ENCODE measurements at regions not wholly inside any gene's neighbourhood (a gene's known extent, or its start where the extent isn't known, plus 50 kb on each side); places are given as distances from the start of the nearest gene placed in this dataset.

- Histone ChIP-seq H3K27ac (ENCODE audit: low read length) (no peak overlapping the region), H3K4me3 (ENCODE audit: low read length) (no peak overlapping the region), H3K4me1 (ENCODE audit: control insufficient read depth, insufficient read depth, low read length) (no peaks in the 10 kb centered on the region), H3K36me3 (ENCODE audit: control insufficient read depth, insufficient read depth, low read length) (no peaks in the 10 kb centered on the region), H3K27me3 (ENCODE audit: control insufficient read depth, insufficient read depth, low read length) (peaks cover 3% of the 10 kb centered on the region), H3K9me3 (ENCODE audit: control insufficient read depth, low read depth, low read length) (no peaks in the 10 kb centered on the region)
- WGBS (ENCODE audit: insufficient coverage, low lambda C conversion rate): no CpG with 5 or more reads among the region's 2 CpGs
- DNase-seq: no peak
Measured at GRCh38 chr10:111367531-111367930, 290.7 kb downstream of the ADRA2A start.

DNA sequence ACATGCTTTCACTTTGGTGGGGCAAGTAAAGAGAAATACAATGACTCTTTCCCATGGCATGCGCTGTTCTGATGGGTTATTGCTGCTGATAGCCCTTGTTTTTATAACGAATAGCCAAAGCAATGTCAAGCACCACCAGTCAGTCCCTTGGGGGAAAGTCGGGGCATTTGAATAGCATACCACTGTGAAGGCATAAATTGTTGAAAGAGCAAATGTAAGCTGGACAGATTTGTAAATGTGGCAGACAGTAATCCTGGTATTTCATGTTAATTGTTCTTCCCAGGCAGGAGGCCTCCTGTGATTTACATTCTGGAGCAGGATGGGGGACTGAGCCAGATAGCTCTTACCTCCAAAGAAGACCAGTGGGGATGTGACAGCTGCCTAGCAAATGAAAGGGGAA is 293.3 kb downstream of the ADRA2A start:
- Histone ChIP-seq H3K36me3 (ENCODE audit: control insufficient read depth, insufficient read depth, low read length) (no peaks in the 10 kb centered on the region), H3K4me3 (ENCODE audit: low read length) (no peak overlapping the region), H3K27me3 (ENCODE audit: control insufficient read depth, insufficient read depth, low read length) (no peaks in the 10 kb centered on the region), H3K27ac (ENCODE audit: low read length) (no peak overlapping the region), H3K4me1 (ENCODE audit: control insufficient read depth, insufficient read depth, low read length) (no peaks in the 10 kb centered on the region), H3K9me3 (ENCODE audit: control insufficient read depth, low read depth, low read length) (no peaks in the 10 kb centered on the region)
- DNase-seq: no peak
- no CpG with 5 or more reads among the region's 3 CpGs for WGBS (ENCODE audit: insufficient coverage, low lambda C conversion rate)

DNA sequence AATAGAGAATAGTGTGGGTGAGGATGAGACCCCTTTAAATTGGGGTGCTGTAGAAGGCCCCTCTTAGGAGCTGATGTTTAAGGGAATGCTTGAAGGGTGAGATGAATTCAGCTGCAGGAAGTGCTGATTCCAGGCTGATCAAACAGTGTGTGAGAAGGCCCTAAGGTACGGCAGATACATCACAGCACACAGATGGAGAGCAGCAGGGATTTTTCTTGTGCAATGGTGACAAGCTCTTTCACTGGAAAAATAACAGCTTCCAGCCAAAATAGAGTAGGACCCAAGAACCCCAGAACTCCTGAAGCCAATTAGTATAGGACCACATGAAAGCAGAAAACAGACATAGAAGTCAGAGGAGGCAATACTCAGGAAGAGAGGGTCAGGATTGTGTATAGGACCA is 296.9 kb downstream of the ADRA2A start:
- Histone ChIP-seq H3K36me3 (ENCODE audit: control insufficient read depth, insufficient read depth, low read length) (no peaks in the 10 kb centered on the region), H3K27me3 (ENCODE audit: control insufficient read depth, insufficient read depth, low read length) (no peaks in the 10 kb centered on the region), H3K27ac (ENCODE audit: low read length) (no peak overlapping the region), H3K4me3 (ENCODE audit: low read length) (no peak overlapping the region), H3K4me1 (ENCODE audit: control insufficient read depth, insufficient read depth, low read length) (no peaks in the 10 kb centered on the region), H3K9me3 (ENCODE audit: control insufficient read depth, low read depth, low read length) (no peaks in the 10 kb centered on the region)
- no CpG with 5 or more reads among the region's 1 CpG for WGBS (ENCODE audit: insufficient coverage, low lambda C conversion rate)
- DNase-seq: no peak

- no CpG with 5 or more reads among the region's 2 CpGs for WGBS (ENCODE audit: insufficient coverage, low lambda C conversion rate)
- DNase-seq: no peak
- H3K9me3 ChIP-seq (ENCODE audit: control insufficient read depth, low read depth, low read length): no peaks in the 10 kb centered on the region
- H3K36me3 ChIP-seq (ENCODE audit: control insufficient read depth, insufficient read depth, low read length): no peaks in the 10 kb centered on the region
- H3K4me1 ChIP-seq (ENCODE audit: control insufficient read depth, insufficient read depth, low read length): no peaks in the 10 kb centered on the region
- no peak overlapping the region for H3K27ac ChIP-seq (ENCODE audit: low read length)
- no peaks in the 10 kb centered on the region for H3K27me3 ChIP-seq (ENCODE audit: control insufficient read depth, insufficient read depth, low read length)
- no peak overlapping the region for H3K4me3 ChIP-seq (ENCODE audit: low read length)
Measured at GRCh38 chr10:111379534-111380187, 302.8 kb downstream of the ADRA2A start.

DNA sequence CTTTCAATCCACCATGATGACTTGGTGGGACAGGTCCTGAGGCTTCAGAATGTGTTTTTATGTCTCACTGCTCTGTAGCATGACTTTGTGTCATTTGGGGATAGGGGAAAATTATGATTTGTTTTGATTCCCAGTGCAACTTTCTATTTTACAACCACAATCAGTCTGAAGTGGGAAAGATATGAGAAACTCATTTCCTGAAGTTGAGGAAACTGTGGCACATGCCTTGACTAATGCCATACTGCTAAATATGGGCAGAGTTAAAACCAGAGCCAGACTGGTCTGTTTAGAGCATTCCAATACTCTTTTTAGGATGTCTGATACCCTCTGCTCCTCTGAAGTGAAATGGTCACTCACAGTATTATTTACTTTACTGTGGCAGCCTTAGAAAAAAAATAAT is 307.7 kb downstream of the ADRA2A start:
- Histone ChIP-seq H3K9me3 (ENCODE audit: control insufficient read depth, low read depth, low read length) (no peaks in the 10 kb centered on the region), H3K36me3 (ENCODE audit: control insufficient read depth, insufficient read depth, low read length) (no peaks in the 10 kb centered on the region), H3K27ac (ENCODE audit: low read length) (no peak overlapping the region), H3K27me3 (ENCODE audit: control insufficient read depth, insufficient read depth, low read length) (no peaks in the 10 kb centered on the region), H3K4me3 (ENCODE audit: low read length) (no peak overlapping the region), H3K4me1 (ENCODE audit: control insufficient read depth, insufficient read depth, low read length) (no peaks in the 10 kb centered on the region)
- no peak for DNase-seq

DNA sequence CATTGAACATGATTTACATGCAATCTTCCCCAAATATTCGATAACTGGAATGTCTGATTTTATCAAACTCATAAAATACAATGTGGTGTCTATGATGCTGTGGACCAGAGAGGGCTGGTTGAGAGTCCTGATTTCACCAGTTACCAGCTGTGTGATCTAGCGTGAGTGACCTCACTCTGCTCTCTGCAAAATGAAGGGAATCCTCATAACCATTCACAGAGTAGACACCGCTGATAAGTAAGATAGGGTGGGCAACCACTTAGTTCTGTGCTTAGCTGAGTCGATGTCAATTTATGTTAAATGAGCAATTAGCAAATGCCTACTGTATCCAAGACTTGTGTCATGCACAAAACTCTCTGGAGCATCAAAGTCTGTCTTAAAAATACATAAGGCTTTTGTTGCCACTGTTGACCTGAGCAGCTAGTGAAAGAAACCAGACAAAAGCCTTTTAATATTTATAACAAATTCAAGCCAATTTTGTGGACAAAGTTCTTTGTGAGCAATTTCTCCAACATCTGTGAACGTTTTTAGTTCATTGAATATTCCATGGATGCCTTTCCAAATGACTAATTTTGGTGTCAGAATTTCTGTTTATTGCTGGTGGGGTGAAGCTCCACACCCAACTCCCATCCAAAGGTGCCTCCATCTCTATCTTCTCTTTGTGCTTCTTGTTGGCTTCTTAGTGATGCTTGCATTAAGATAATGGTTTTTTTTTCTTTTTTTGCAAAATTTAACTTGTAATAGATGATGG is 314.2 kb downstream of the ADRA2A start:
- Histone ChIP-seq H3K4me1 (ENCODE audit: control insufficient read depth, insufficient read depth, low read length) (no peaks in the 10 kb centered on the region), H3K27ac (ENCODE audit: low read length) (no peak overlapping the region), H3K4me3 (ENCODE audit: low read length) (no peak overlapping the region), H3K9me3 (ENCODE audit: control insufficient read depth, low read depth, low read length) (no peaks in the 10 kb centered on the region), H3K27me3 (ENCODE audit: control insufficient read depth, insufficient read depth, low read length) (no peaks in the 10 kb centered on the region), H3K36me3 (ENCODE audit: control insufficient read depth, insufficient read depth, low read length) (no peaks in the 10 kb centered on the region)
- no peak for DNase-seq
- WGBS (ENCODE audit: insufficient coverage, low lambda C conversion rate): 80% methylated on average over 2 of the region's 5 CpGs

- no CpG with 5 or more reads among the region's 2 CpGs for WGBS (ENCODE audit: insufficient coverage, low lambda C conversion rate)
- Histone ChIP-seq H3K36me3 (ENCODE audit: control insufficient read depth, insufficient read depth, low read length) (no peaks in the 10 kb centered on the region), H3K27me3 (ENCODE audit: control insufficient read depth, insufficient read depth, low read length) (no peaks in the 10 kb centered on the region), H3K4me1 (ENCODE audit: control insufficient read depth, insufficient read depth, low read length) (no peaks in the 10 kb centered on the region), H3K4me3 (ENCODE audit: low read length) (no peak overlapping the region), H3K9me3 (ENCODE audit: control insufficient read depth, low read depth, low read length) (no peaks in the 10 kb centered on the region), H3K27ac (ENCODE audit: low read length) (no peak overlapping the region)
- DNase-seq: no peak
Measured at GRCh38 chr10:111392159-111392558, 315.3 kb downstream of the ADRA2A start.

GRCh38 chr10:111392910-111393309 is 316.1 kb downstream of the ADRA2A start:
- no peaks in the 10 kb centered on the region for H3K9me3 ChIP-seq (ENCODE audit: control insufficient read depth, low read depth, low read length)
- DNase-seq: no peak
- no peaks in the 10 kb centered on the region for H3K4me1 ChIP-seq (ENCODE audit: control insufficient read depth, insufficient read depth, low read length)
- WGBS (ENCODE audit: insufficient coverage, low lambda C conversion rate): 22% methylated on average over 1 of the region's 1 CpG
- no peaks in the 10 kb centered on the region for H3K27me3 ChIP-seq (ENCODE audit: control insufficient read depth, insufficient read depth, low read length)
- H3K36me3 ChIP-seq (ENCODE audit: control insufficient read depth, insufficient read depth, low read length): no peaks in the 10 kb centered on the region
- H3K27ac ChIP-seq (ENCODE audit: low read length): no peak overlapping the region
- H3K4me3 ChIP-seq (ENCODE audit: low read length): no peak overlapping the region

- no peaks in the 10 kb centered on the region for H3K4me1 ChIP-seq (ENCODE audit: control insufficient read depth, insufficient read depth, low read length)
- H3K27ac ChIP-seq (ENCODE audit: low read length): no peak overlapping the region
- no peaks in the 10 kb centered on the region for H3K9me3 ChIP-seq (ENCODE audit: control insufficient read depth, low read depth, low read length)
- WGBS (ENCODE audit: insufficient coverage, low lambda C conversion rate): no CpG with 5 or more reads among the region's 3 CpGs
- no peak for DNase-seq
- no peaks in the 10 kb centered on the region for H3K36me3 ChIP-seq (ENCODE audit: control insufficient read depth, insufficient read depth, low read length)
- no peak overlapping the region for H3K4me3 ChIP-seq (ENCODE audit: low read length)
- no peaks in the 10 kb centered on the region for H3K27me3 ChIP-seq (ENCODE audit: control insufficient read depth, insufficient read depth, low read length)
Measured at GRCh38 chr10:111410740-111411139, 333.9 kb downstream of the ADRA2A start.

DNA sequence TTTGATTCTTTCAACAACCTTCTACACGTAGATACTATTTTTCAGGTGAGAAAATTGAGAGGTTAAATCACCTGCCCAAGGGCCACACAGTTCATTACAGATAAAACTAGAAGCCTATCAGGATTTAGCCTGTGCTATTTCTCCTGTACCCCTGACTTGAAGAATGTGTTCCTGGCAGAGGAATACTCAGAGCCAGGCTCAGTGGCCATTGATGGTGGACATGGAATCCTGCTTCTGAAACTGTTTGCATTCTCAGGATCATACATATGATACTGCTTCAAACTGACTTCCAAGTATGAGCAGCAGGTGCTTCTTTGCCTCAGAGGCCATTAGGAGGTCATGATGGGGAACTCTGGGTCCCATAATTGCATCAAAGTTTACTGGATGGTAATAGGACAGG is 348.6 kb downstream of the ADRA2A start:
- no peak for DNase-seq
- Histone ChIP-seq H3K27ac (ENCODE audit: low read length) (no peak overlapping the region), H3K27me3 (ENCODE audit: control insufficient read depth, insufficient read depth, low read length) (no peaks in the 10 kb centered on the region), H3K36me3 (ENCODE audit: control insufficient read depth, insufficient read depth, low read length) (no peaks in the 10 kb centered on the region), H3K4me3 (ENCODE audit: low read length) (no peak overlapping the region), H3K9me3 (ENCODE audit: control insufficient read depth, low read depth, low read length) (no peaks in the 10 kb centered on the region), H3K4me1 (ENCODE audit: control insufficient read depth, insufficient read depth, low read length) (no peaks in the 10 kb centered on the region)
- no CpG with 5 or more reads among the region's 1 CpG for WGBS (ENCODE audit: insufficient coverage, low lambda C conversion rate)
